Uterus (tissue), 2 donors: ENCODE measurements at regions not wholly inside any gene's neighbourhood (a gene's known extent, or its start where the extent isn't known, plus 50 kb on each side); places are given as distances from the start of the nearest gene placed in this dataset.

Experiments used
- POLR2A ChIP-seq, 2 donors: fragments of 450-650 bp; IDR thresholded peaks; one replicate each; pipeline ENCODE4 v1.6.1; 2016; ENCODE audit warnings: antibody characterized with exemption in 2 of 2, mild to moderate bottlenecking in 1 of 2, moderate library complexity in 1 of 2
- TF ChIP-seq, protein P1 (sequence below), 4 experiments: fragments of 200-600 bp in 2 of 4; fragments of 450-650 bp in 2 of 4; sonication (generic) in 2 of 4; IDR thresholded peaks; one replicate each; pipeline ENCODE4 v1.5.1; 2016 to 2019; ENCODE audit warnings: antibody characterized with exemption in 4 of 4, mild to moderate bottlenecking in 2 of 4, moderate library complexity in 1 of 4

DNA sequence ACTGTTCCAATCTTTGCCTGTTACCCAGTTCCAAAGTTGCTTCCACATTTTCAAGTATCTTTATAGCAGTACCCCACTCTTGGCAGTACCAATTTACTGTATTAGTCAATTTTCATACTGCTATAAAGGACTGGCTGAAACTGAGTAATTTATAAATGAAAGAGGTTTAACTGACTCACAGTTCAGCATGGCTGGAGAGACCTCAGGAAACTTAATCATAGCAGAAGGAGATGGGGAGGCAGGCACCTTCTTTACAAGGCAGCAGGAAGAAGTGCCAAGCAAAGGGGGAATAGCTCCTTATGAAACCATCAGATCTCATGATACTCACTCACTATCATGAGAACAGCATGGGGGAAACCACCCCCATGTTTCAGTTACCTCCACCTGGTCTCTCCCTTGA, 215.0 kb downstream of the SNAPC1 start:
- TF ChIP-seq, protein P1, sequence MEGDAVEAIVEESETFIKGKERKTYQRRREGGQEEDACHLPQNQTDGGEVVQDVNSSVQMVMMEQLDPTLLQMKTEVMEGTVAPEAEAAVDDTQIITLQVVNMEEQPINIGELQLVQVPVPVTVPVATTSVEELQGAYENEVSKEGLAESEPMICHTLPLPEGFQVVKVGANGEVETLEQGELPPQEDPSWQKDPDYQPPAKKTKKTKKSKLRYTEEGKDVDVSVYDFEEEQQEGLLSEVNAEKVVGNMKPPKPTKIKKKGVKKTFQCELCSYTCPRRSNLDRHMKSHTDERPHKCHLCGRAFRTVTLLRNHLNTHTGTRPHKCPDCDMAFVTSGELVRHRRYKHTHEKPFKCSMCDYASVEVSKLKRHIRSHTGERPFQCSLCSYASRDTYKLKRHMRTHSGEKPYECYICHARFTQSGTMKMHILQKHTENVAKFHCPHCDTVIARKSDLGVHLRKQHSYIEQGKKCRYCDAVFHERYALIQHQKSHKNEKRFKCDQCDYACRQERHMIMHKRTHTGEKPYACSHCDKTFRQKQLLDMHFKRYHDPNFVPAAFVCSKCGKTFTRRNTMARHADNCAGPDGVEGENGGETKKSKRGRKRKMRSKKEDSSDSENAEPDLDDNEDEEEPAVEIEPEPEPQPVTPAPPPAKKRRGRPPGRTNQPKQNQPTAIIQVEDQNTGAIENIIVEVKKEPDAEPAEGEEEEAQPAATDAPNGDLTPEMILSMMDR (IDR thresholded peaks at IDR 0.05), result no peak
- TF ChIP-seq POLR2A (IDR thresholded peaks at IDR 0.05), result no peak
